HL-60 (cell line): ENCODE measurements at regions not wholly inside any gene's neighbourhood (a gene's known extent, or its start where the extent isn't known, plus 50 kb on each side); places are given as distances from the start of the nearest gene placed in this dataset.
"Not testable (repeated sequence)": the region's sequence is repeated elsewhere in the genome, so short reads cannot be mapped to it uniquely, and the experiment has no call there.

ENCODE experiments used
- DNase-seq, 2 experiments: peaks; one replicate each; pipeline ENCODE4 v3.0.0-alpha.2; 2010 to 2020; ENCODE audit warnings: low read depth in 1 of 2, low spot score in 1 of 2
- H3K27ac ChIP-seq: fragments of 250-450 bp; sonication (Bioruptor Pico); replicated peaks from 2 replicates; pipeline ENCODE4 v1.5.1; 2020; ENCODE audit warnings: mild to moderate bottlenecking, moderate library complexity
- H3K27me3 ChIP-seq: fragments of 250-450 bp; sonication (Bioruptor Pico); 2 replicates; pipeline ENCODE4 v1.5.1; 2021; ENCODE audit warnings: mild to moderate bottlenecking, moderate library complexity; ENCODE audit not compliant: insufficient read depth, poor library complexity, severe bottlenecking
- H3K4me3 ChIP-seq: replicated peaks from 2 replicates; pipeline ENCODE4 v1.5.1; 2011; ENCODE audit warnings: mild to moderate bottlenecking, control low read depth, low read length; ENCODE audit not compliant: insufficient read depth
- CTCF ChIP-seq: IDR thresholded peaks from one replicate; pipeline ENCODE4 v1.5.1; 2011; ENCODE audit warnings: low read length, control low read depth, inconsistent platforms; ENCODE audit not compliant: insufficient read depth
- GABPA ChIP-seq: IDR thresholded peaks from 2 replicates; pipeline ENCODE4 v1.6.1; 2012; ENCODE audit warnings: low read depth
- POLR2AphosphoS5 ChIP-seq: IDR thresholded peaks from 2 replicates; pipeline ENCODE4 v1.6.1; 2012; ENCODE audit warnings: low read depth
- REST ChIP-seq: IDR thresholded peaks from 2 replicates; pipeline ENCODE4 v1.6.1; 2012; ENCODE audit warnings: low read depth; ENCODE audit not compliant: insufficient replicate concordance
- SPI1 ChIP-seq: IDR thresholded peaks from 2 replicates; pipeline ENCODE4 v1.6.1; 2012; ENCODE audit warnings: low read depth, mild to moderate bottlenecking, borderline replicate concordance

- Histone ChIP-seq H3K27me3 (no peaks in the 10 kb centered on the region), H3K4me3 (no peak overlapping the region), H3K27ac (no peak overlapping the region)
- TF ChIP-seq POLR2AphosphoS5 (no peak), GABPA (no peak), REST (no peak), SPI1 (no peak), CTCF (no peak)
- no peak for DNase-seq
These were observed 685.4 kb downstream of the PTPRU start for GRCh38 chr1:29921741-29922140.

GRCh38 chr1:29920784-29921183, 684.5 kb downstream of the PTPRU start:
- no peak overlapping the region for H3K4me3 ChIP-seq
- H3K27me3 ChIP-seq, result no peaks in the 10 kb centered on the region
- TF ChIP-seq GABPA, result no peak
- no peak for TF ChIP-seq POLR2AphosphoS5
- TF ChIP-seq SPI1, result no peak
- no peak for TF ChIP-seq REST
- no peak for TF ChIP-seq CTCF
- DNase-seq, result no peak
- H3K27ac ChIP-seq, result no peak overlapping the region

- Histone ChIP-seq H3K4me3 (no peak overlapping the region), H3K27me3 (no peaks in the 10 kb centered on the region), H3K27ac (no peak overlapping the region)
- TF ChIP-seq GABPA (no peak), REST (no peak), CTCF (no peak), SPI1 (no peak), POLR2AphosphoS5 (no peak)
- DNase-seq, result no peak
These were observed 684.0 kb downstream of the PTPRU start for GRCh38 chr1:29920316-29920715.

- not testable (repeated sequence) for H3K27me3 ChIP-seq, DNase-seq, H3K27ac ChIP-seq, H3K4me3 ChIP-seq
These were observed 682.7 kb downstream of the PTPRU start for GRCh38 chr1:29919041-29919440.
